Ascending aorta (tissue), 2 donors: ENCODE measurements at regions not wholly inside any gene's neighbourhood (a gene's known extent, or its start where the extent isn't known, plus 50 kb on each side); places are given as distances from the start of the nearest gene placed in this dataset.

Experiments
- DNase-seq, 2 donors: peaks; one replicate each; pipeline ENCODE4 v3.0.0-alpha.2; 2019; ENCODE audit warnings: low spot score in 2 of 2
- H3K27ac ChIP-seq, 2 donors: fragments of 200-600 bp; sonication (generic); one replicate each; pipeline ENCODE4 v1.5.1; 2016 to 2017; ENCODE audit warnings: mild to moderate bottlenecking in 1 of 2
- H3K27me3 ChIP-seq: fragments of 200-600 bp; sonication (generic); one replicate; pipeline ENCODE4 v1.5.1; 2017
- H3K36me3 ChIP-seq, 2 donors: fragments of 200-600 bp; sonication (generic); one replicate each; pipeline ENCODE4 v1.5.1; 2016
- H3K4me1 ChIP-seq, 2 donors: fragments of 200-600 bp; sonication (generic); one replicate each; pipeline ENCODE4 v1.5.1; 2016 to 2017; ENCODE audit warnings: mild to moderate bottlenecking in 1 of 2
- H3K4me3 ChIP-seq, 2 donors: fragments of 200-600 bp; sonication (generic); one replicate each; pipeline ENCODE4 v1.5.1; 2016 to 2017; ENCODE audit warnings: mild to moderate bottlenecking in 1 of 2
- H3K9me3 ChIP-seq, 2 donors: fragments of 200-600 bp; sonication (generic); one replicate each; pipeline ENCODE4 v1.5.1; 2016
- intact Hi-C: fragments of 100-400 bp; cut with DNase I; formaldehyde crosslinking; loops from one replicate; pipeline ENCODE4 v1.15.1; 2023
- TF ChIP-seq, protein P1 (sequence below), 3 experiments: fragments of 200-600 bp in 2 of 3; fragments of 450-650 bp in 1 of 3; sonication (generic) in 2 of 3; IDR thresholded peaks; one replicate each; pipeline ENCODE4 v1.5.1; 2016 to 2019; ENCODE audit warnings: antibody characterized with exemption in 3 of 3, mild to moderate bottlenecking in 1 of 3, moderate library complexity in 1 of 3

DNA sequence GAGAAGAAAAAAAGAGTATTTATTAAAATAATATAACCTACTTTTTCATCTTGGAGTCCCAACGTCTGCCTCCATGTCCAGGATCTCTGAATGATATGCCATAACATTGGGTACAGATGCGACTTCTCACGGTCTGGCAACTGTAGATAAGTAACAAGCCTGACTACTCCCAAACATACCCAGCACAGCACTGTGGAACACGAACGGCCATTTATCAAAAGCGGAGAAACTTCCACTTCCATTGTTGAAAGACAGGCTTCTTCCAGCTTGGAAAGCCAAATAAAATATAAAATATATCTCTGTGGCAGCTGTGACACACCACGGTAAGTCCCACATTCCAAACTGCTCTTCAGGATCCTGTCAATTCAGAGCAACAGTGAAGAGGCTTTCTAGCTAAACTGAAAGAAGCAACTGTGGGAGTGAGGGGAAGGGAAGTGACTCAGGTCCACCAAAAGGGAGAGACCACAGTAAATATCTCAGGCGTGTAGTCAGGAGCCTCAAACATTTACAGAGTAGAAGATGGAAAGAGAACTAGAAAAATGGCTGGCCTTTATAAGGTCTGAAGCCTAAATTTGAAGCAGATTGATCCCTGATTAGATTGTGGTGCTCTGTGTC is 331.7 kb downstream of the LIG4 start:
- no peaks in the 10 kb centered on the region for H3K4me1 ChIP-seq
- intact Hi-C loops: no loop called here
- H3K4me3 ChIP-seq: no peak overlapping the region
- TF ChIP-seq, protein P1, sequence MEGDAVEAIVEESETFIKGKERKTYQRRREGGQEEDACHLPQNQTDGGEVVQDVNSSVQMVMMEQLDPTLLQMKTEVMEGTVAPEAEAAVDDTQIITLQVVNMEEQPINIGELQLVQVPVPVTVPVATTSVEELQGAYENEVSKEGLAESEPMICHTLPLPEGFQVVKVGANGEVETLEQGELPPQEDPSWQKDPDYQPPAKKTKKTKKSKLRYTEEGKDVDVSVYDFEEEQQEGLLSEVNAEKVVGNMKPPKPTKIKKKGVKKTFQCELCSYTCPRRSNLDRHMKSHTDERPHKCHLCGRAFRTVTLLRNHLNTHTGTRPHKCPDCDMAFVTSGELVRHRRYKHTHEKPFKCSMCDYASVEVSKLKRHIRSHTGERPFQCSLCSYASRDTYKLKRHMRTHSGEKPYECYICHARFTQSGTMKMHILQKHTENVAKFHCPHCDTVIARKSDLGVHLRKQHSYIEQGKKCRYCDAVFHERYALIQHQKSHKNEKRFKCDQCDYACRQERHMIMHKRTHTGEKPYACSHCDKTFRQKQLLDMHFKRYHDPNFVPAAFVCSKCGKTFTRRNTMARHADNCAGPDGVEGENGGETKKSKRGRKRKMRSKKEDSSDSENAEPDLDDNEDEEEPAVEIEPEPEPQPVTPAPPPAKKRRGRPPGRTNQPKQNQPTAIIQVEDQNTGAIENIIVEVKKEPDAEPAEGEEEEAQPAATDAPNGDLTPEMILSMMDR (IDR thresholded peaks at IDR 0.05): no peak
- H3K9me3 ChIP-seq: no peaks in the 10 kb centered on the region
- no peaks in the 10 kb centered on the region for H3K36me3 ChIP-seq
- DNase-seq: no peak
- H3K27me3 ChIP-seq: no peaks in the 10 kb centered on the region
- no peak overlapping the region for H3K27ac ChIP-seq

DNA sequence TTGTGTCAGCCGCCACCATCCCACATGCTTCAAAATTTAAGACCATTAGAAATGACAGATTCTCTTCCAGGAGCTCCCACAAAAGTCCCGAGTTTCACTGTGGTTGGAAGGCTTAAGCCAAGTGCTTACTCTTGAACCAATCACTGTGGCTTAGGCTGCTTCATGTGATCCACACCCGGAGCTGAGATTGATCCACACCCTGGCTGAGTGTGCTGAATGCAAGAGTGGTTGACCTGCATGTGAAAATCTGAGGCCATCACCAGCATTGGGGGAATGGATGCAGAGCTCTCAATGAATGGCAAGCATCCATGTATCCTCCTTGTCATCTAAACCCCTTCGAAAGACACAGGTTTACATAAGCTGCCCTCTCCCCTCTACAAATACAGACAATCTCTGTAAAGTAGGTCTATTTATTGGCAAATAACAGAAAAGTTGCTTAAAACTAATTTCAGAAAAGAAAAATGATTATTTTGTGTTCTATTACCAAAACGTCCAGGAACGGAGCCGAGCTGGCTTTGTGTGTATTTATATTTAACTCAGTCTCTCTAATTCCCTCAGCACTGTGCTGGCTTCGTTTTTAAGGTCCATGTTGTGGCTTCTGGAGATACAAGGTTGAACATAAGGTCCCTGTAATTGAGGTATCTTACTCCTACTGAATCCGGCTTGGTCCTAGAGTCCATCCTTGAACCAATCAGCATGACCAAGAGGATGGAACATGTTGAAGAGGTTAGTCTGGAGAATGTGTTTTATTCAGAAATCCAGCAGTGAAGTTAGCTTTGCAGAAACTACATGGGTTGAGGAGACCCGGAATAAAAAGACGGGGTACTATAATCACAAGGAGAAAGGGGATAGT is 332.4 kb downstream of the LIG4 start:
- TF ChIP-seq, protein P1 (IDR thresholded peaks at IDR 0.05): no peak
- Histone ChIP-seq H3K4me1 (no peaks in the 10 kb centered on the region), H3K4me3 (no peak overlapping the region), H3K36me3 (no peaks in the 10 kb centered on the region), H3K27ac (no peak overlapping the region), H3K27me3 (no peaks in the 10 kb centered on the region), H3K9me3 (no peaks in the 10 kb centered on the region)
- intact Hi-C loops: no loop called here
- DNase-seq: no peak

DNA sequence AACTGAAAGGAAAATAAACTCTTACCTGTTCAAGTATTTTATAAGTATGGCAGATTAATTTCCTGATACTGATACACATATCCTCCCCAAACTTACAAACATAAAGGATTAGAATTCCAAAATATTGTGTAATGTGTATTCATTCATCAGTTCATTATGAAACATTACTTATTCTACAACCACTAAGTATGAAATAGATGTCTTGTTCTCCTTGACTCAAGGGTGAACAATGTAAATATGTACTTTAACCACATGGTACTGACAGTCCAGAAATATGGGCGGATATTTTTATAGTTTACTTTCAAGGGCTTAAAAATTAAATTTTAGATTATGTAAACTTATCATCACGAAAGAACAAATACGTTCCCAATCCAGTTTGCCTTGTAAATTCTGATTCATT is 334.0 kb downstream of the LIG4 start:
- TF ChIP-seq, protein P1 (IDR thresholded peaks at IDR 0.05): no peak
- Histone ChIP-seq H3K9me3 (no peaks in the 10 kb centered on the region), H3K27ac (no peak overlapping the region), H3K27me3 (no peaks in the 10 kb centered on the region), H3K36me3 (no peaks in the 10 kb centered on the region), H3K4me3 (no peak overlapping the region), H3K4me1 (no peaks in the 10 kb centered on the region)
- intact Hi-C loops: no loop called here
- no peak for DNase-seq

DNA sequence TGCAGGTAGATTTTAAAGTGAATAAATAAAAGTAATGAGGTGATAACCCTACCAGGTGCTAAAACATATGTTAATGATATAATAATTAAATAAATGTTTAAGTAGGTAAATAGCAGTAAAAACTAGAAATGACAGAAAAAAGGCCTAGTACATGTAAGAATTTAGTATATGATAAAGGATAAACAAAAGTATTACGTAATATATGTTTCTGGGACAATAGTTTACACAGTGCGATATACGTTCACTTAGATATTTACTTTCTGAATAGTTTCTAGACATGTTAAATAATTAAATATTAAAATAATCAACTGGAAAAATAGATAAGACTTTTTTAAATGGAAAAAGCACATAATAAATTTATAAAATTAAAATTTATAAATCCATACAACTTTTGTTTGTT is 340.9 kb downstream of the LIG4 start:
- Histone ChIP-seq H3K27me3 (no peaks in the 10 kb centered on the region), H3K9me3 (no peaks in the 10 kb centered on the region), H3K4me3 (no peak overlapping the region), H3K4me1 (no peaks in the 10 kb centered on the region), H3K27ac (no peak overlapping the region), H3K36me3 (no peaks in the 10 kb centered on the region)
- DNase-seq: no peak
- TF ChIP-seq, protein P1 (IDR thresholded peaks at IDR 0.05): no peak
- intact Hi-C loops: no loop called here

DNA sequence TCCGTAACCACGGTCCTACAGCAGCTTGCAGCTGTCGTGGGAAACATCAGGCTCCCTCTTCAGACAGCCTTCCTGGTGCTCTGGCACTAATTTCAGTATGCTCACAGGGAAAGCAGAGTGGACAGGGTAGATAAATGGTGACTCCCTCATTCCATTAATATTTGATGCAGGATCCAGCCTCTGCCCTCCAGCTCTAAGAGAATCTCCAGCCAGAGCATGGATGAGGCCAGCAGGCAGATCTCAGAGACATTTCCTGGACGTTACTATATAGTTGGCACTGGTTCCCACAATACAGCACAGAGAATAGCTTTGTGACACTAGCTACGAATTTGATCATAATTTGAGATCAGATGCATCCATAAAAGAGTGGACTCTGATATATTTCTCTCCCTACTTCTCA is 341.4 kb downstream of the LIG4 start:
- TF ChIP-seq, protein P1 (IDR thresholded peaks at IDR 0.05): no peak
- Histone ChIP-seq H3K36me3 (no peaks in the 10 kb centered on the region), H3K9me3 (no peaks in the 10 kb centered on the region), H3K4me3 (no peak overlapping the region), H3K27ac (no peak overlapping the region), H3K4me1 (no peaks in the 10 kb centered on the region), H3K27me3 (no peaks in the 10 kb centered on the region)
- intact Hi-C loops: no loop called here
- DNase-seq: no peak
